OCI-LY3 (cell line): ENCODE measurements at regions not wholly inside any gene's neighbourhood (a gene's known extent, or its start where the extent isn't known, plus 50 kb on each side); places are given as distances from the start of the nearest gene placed in this dataset.

Experiments used
- EZH2phosphoT487 ChIP-seq: fragments of 200-600 bp; shearing (Covaris generic); IDR thresholded peaks from 2 replicates; pipeline ENCODE4 v1.6.1; 2018; ENCODE audit warnings: antibody characterized with exemption, mixed run types, low read depth
- TF ChIP-seq, protein P1 (sequence below): fragments of 200-600, 300-600 bp; sonication (generic); IDR thresholded peaks from 2 replicates; pipeline ENCODE4 v1.5.1; 2014; ENCODE audit warnings: antibody characterized with exemption, low read length, low read depth

DNA sequence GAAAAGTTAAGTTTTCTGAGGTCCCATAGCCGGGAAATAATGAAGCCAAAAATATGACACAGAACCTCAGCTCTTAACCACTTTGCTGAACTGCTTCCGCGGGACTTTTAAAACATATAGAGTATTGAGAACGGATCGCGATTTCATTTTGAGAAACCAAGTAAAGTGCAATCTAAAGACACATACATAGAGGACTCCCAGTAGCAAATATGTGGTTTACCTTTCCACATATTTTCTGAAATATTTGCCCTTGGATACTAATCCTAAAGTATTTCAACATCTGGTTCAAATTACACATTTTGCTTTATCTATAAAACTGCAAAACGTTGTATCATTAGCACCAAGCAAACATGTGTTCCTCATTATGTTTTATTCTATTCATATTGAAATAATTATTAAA, 776.5 kb downstream of the ROBO2 start:
- TF ChIP-seq, protein P1, sequence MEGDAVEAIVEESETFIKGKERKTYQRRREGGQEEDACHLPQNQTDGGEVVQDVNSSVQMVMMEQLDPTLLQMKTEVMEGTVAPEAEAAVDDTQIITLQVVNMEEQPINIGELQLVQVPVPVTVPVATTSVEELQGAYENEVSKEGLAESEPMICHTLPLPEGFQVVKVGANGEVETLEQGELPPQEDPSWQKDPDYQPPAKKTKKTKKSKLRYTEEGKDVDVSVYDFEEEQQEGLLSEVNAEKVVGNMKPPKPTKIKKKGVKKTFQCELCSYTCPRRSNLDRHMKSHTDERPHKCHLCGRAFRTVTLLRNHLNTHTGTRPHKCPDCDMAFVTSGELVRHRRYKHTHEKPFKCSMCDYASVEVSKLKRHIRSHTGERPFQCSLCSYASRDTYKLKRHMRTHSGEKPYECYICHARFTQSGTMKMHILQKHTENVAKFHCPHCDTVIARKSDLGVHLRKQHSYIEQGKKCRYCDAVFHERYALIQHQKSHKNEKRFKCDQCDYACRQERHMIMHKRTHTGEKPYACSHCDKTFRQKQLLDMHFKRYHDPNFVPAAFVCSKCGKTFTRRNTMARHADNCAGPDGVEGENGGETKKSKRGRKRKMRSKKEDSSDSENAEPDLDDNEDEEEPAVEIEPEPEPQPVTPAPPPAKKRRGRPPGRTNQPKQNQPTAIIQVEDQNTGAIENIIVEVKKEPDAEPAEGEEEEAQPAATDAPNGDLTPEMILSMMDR = no peak
- TF ChIP-seq EZH2phosphoT487 = no peak
